22Rv1 (cell line): ENCODE measurements at regions not wholly inside any gene's neighbourhood (a gene's known extent, or its start where the extent isn't known, plus 50 kb on each side); places are given as distances from the start of the nearest gene placed in this dataset.

ENCODE experiments used
- ZFX ChIP-seq: fragments of 450-650 bp; IDR thresholded peaks from 2 replicates; pipeline ENCODE4 v1.6.1; 2017; ENCODE audit warnings: antibody characterized with exemption, borderline replicate concordance
- TF ChIP-seq, protein P1 (sequence below): fragments of 450-650 bp; IDR thresholded peaks from 2 replicates; pipeline ENCODE4 v1.5.1; 2017; ENCODE audit warnings: mild to moderate bottlenecking

DNA sequence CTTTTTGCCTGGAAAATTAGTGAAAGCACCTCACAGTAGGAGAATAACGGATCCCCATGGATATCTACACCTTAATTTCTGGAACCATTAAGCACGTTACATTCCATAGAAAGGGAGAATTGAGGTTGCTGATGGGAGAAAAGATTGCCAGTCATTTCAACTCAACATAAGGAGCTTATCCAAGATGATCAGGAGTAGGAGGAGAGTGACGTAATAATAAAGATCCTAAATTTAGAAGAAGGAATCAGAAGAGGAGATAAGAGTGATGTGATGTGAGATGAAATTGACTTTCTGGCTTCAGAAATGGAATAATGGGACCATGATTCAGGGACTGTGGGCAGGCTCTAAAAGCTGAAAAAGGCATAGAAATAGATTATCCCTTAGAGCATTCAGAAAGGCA is 1017.8 kb upstream of the CHAC2 start:
- TF ChIP-seq, protein P1, sequence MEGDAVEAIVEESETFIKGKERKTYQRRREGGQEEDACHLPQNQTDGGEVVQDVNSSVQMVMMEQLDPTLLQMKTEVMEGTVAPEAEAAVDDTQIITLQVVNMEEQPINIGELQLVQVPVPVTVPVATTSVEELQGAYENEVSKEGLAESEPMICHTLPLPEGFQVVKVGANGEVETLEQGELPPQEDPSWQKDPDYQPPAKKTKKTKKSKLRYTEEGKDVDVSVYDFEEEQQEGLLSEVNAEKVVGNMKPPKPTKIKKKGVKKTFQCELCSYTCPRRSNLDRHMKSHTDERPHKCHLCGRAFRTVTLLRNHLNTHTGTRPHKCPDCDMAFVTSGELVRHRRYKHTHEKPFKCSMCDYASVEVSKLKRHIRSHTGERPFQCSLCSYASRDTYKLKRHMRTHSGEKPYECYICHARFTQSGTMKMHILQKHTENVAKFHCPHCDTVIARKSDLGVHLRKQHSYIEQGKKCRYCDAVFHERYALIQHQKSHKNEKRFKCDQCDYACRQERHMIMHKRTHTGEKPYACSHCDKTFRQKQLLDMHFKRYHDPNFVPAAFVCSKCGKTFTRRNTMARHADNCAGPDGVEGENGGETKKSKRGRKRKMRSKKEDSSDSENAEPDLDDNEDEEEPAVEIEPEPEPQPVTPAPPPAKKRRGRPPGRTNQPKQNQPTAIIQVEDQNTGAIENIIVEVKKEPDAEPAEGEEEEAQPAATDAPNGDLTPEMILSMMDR, result no peak
- no peak for TF ChIP-seq ZFX
